Liver (tissue), 3 donors: ENCODE measurements at regions not wholly inside any gene's neighbourhood (a gene's known extent, or its start where the extent isn't known, plus 50 kb on each side); places are given as distances from the start of the nearest gene placed in this dataset.
"Not testable (repeated sequence)": the region's sequence is repeated elsewhere in the genome, so short reads cannot be mapped to it uniquely, and the experiment has no call there.

Experiments
- EGR1 ChIP-seq, 2 donors: IDR thresholded peaks; 2 replicates each; pipeline ENCODE4 v1.6.1; 2016 to 2018; ENCODE audit warnings: antibody characterized with exemption in 2 of 2, low read depth in 2 of 2
- GABPA ChIP-seq, 2 donors: IDR thresholded peaks in 1 of 2; conservative IDR thresholded peaks in 1 of 2; 2 replicates each; pipeline ENCODE4 v1.6.1; 2016; ENCODE audit warnings: antibody characterized with exemption in 2 of 2, mild to moderate bottlenecking in 1 of 2, moderate library complexity in 1 of 2
- RXRA ChIP-seq, 2 donors: IDR thresholded peaks; 2 replicates each; pipeline ENCODE4 v1.6.1; 2017 to 2018; ENCODE audit warnings: antibody characterized with exemption in 2 of 2, mild to moderate bottlenecking in 1 of 2
- TAF1 ChIP-seq: conservative IDR thresholded peaks from 2 replicates; pipeline ENCODE4 v1.6.1; 2016; ENCODE audit warnings: antibody characterized with exemption, mild to moderate bottlenecking
- YY1 ChIP-seq: IDR thresholded peaks from 2 replicates; pipeline ENCODE4 v1.6.1; 2016; ENCODE audit warnings: antibody characterized with exemption, mild to moderate bottlenecking
- TF ChIP-seq, protein P1 (sequence below): fragments of 150-350 bp; IDR thresholded peaks from 2 replicates; pipeline ENCODE4 v1.5.1; 2017; ENCODE audit warnings: improper control_type of control experiment, low read depth, low read length; ENCODE audit not compliant: missing input control
- TF ChIP-seq, protein P2 (sequence below): IDR thresholded peaks from 2 replicates; pipeline ENCODE4 v1.6.1; 2016; ENCODE audit warnings: antibody characterized with exemption
- donor health status: healthy.
- donor health status: healthy.

- TF ChIP-seq, protein P1, sequence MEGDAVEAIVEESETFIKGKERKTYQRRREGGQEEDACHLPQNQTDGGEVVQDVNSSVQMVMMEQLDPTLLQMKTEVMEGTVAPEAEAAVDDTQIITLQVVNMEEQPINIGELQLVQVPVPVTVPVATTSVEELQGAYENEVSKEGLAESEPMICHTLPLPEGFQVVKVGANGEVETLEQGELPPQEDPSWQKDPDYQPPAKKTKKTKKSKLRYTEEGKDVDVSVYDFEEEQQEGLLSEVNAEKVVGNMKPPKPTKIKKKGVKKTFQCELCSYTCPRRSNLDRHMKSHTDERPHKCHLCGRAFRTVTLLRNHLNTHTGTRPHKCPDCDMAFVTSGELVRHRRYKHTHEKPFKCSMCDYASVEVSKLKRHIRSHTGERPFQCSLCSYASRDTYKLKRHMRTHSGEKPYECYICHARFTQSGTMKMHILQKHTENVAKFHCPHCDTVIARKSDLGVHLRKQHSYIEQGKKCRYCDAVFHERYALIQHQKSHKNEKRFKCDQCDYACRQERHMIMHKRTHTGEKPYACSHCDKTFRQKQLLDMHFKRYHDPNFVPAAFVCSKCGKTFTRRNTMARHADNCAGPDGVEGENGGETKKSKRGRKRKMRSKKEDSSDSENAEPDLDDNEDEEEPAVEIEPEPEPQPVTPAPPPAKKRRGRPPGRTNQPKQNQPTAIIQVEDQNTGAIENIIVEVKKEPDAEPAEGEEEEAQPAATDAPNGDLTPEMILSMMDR = not testable (repeated sequence)
- TF ChIP-seq, protein P2, sequence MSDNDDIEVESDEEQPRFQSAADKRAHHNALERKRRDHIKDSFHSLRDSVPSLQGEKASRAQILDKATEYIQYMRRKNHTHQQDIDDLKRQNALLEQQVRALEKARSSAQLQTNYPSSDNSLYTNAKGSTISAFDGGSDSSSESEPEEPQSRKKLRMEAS = not testable (repeated sequence)
- TF ChIP-seq TAF1; RXRA (IDR thresholded peaks at IDR 0.05); YY1; EGR1 (IDR thresholded peaks at IDR 0.05; ENCODE audit: low read depth in 2 of 2); GABPA (IDR thresholded peaks at IDR 0.05 in 1 of 2, conservative IDR thresholded peaks at IDR 0.05 in 1 of 2): not testable (repeated sequence)
These were observed 742.3 kb downstream of the PRIM2 start for GRCh38 chr6:58059701-58060100.
